Adrenal gland (tissue), 5 donors: ENCODE measurements at regions not wholly inside any gene's neighbourhood (a gene's known extent, or its start where the extent isn't known, plus 50 kb on each side); places are given as distances from the start of the nearest gene placed in this dataset.

Experiments
- CTCF ChIP-seq, 6 experiments: fragments of 450-650 bp in 4 of 6; fragments of 200-600 bp in 2 of 6; sonication (generic) in 1 of 6; IDR thresholded peaks; 1 replicate in 5 of 6; 2 replicates in 1 of 6; pipeline versions ENCODE4 v1.5.1 to v1.8.0; 2016 to 2021; ENCODE audit warnings: antibody characterized with exemption in 6 of 6, mild to moderate bottlenecking in 2 of 6, moderate library complexity in 1 of 6
- POLR2A ChIP-seq, 2 donors: fragments of 450-650 bp; IDR thresholded peaks; one replicate each; pipeline ENCODE4 v1.6.1; 2017; ENCODE audit warnings: antibody characterized with exemption in 2 of 2, mild to moderate bottlenecking in 2 of 2, moderate library complexity in 1 of 2
- donor health status: DM: no; HTN: no; CAD: no.

GRCh38 chr10:3510741-3511140 is 274.3 kb downstream of the KLF6 start:
- TF ChIP-seq CTCF (IDR thresholded peaks at IDR 0.05) (no peak), POLR2A (IDR thresholded peaks at IDR 0.05) (no peak)
